ENCODE measurements at regions not wholly inside any gene's neighbourhood (a gene's known extent, or its start where the extent isn't known, plus 50 kb on each side); places are given as distances from the start of the nearest gene placed in this dataset.
A peak's percentile ranks its signal among the peaks of the same experiment; 100 is the strongest.
"Not testable (repeated sequence)": the region's sequence is repeated elsewhere in the genome, so short reads cannot be mapped to it uniquely, and the experiment has no call there.

- H3K4me3 Mint-ChIP-seq: peak overlapping the region; percentile 74 to 78
- no peaks in the 10 kb centered on the region for H3K9me3 Mint-ChIP-seq
- DNase-seq (no peak), ATAC-seq (replicated peaks) (no peak)
- H3K36me3 Mint-ChIP-seq: no peaks in the 10 kb centered on the region
- H3K27ac Mint-ChIP-seq: peak overlapping the region; percentile 60
- peaks cover 5 to 12% of the 10 kb centered on the region in 2 donors for H3K4me1 Mint-ChIP-seq
- H3K27me3 Mint-ChIP-seq: peaks cover 38 to 45% of the 10 kb centered on the region in 2 donors
These were observed 49.9 kb upstream of the WNT7B start for GRCh38 chr22:46026899-46027210.

DNA sequence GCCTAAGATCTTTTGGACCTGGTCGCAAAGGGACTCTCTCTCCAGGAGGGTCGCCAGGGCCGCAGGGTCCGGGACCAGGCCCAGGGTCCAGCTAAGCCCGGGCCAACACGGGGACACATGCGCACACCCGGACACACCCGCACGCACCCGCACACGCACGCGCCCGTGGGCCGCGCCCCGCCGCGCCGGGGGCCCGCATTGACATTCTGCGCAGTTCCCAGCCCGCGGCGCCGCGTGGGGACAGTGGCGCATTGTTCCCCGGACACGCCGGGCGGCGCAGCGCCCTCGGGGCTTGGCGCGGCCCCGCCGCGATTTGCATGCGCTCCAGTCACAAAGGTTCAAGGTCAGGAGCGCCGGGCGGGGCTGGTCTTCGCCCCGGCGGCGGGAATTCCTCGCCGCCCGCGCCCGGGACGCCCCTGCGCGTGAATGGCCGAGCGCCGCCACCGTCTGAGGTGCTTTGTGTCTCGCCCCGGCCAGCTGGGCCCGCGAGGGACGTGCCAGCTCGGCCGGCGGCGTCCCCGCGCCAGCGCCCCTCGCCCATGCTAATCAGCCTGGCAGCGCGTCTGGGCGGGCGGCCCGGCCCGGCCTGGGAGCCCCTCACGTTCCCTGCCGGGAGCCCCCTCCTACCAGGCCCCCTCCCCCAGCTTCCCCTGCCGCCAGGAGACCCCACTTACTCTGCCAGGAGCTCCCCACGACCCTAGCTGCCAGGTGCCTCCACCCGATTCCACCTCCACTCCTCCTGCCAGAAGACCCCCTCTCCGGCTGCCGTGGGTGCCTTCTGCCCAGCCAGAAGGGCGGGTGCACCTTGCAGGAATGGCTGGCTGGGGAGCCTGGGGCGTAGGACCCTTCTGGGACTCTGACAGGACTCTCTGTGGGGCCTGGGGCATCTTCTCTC lies 50.5 kb upstream of the WNT7B start:
- Mint-ChIP-seq H3K27me3 (peaks cover 38 to 45% of the 10 kb centered on the region in 2 donors), H3K27ac (no peak overlapping the region), H3K4me3 (peak overlapping the region; percentile 76 to 79), H3K36me3 (no peaks in the 10 kb centered on the region), H3K4me1 (peaks cover 5 to 12% of the 10 kb centered on the region in 2 donors), H3K9me3 (no peaks in the 10 kb centered on the region)
- no peak for DNase-seq
- peak; percentile 54 to 73 for ATAC-seq (replicated peaks)

GRCh38 chr22:46028106-46028991 lies 51.4 kb upstream of the WNT7B start:
- peaks cover 38 to 40% of the 10 kb centered on the region in 2 donors for H3K27me3 Mint-ChIP-seq
- no peaks in the 10 kb centered on the region for H3K9me3 Mint-ChIP-seq
- H3K36me3 Mint-ChIP-seq: no peaks in the 10 kb centered on the region
- no peak for ATAC-seq (replicated peaks)
- H3K4me3 Mint-ChIP-seq: peak overlapping the region; percentile 76 to 79
- no peak for DNase-seq
- H3K27ac Mint-ChIP-seq: no peak overlapping the region
- H3K4me1 Mint-ChIP-seq: peaks cover 5 to 12% of the 10 kb centered on the region in 2 donors

DNA sequence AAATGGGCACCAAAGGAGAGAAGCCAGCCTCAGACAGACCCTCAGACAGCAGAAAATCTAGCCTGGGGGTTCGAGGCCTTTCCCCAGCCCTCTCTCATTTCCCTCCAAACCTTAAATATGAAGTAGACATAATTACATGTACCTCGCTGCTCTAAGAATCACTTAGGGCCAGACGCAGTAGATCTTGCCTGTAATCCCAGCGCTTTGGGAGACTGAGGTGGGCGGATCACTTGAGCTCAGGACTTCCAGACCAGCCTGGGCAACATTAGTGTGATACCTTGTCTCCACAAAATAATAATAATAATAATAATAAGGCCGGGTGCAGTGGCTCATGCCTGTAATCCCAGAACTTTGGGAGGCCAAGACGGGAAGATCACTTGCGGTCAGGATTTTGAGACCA lies 52.1 kb upstream of the WNT7B start:
- H3K27ac Mint-ChIP-seq: no peak overlapping the region
- peaks cover 5 to 12% of the 10 kb centered on the region in 2 donors for H3K4me1 Mint-ChIP-seq
- no peak for ATAC-seq (replicated peaks)
- no peaks in the 10 kb centered on the region for H3K36me3 Mint-ChIP-seq
- no peaks in the 10 kb centered on the region for H3K9me3 Mint-ChIP-seq
- peaks cover 38 to 39% of the 10 kb centered on the region in 2 donors for H3K27me3 Mint-ChIP-seq
- DNase-seq: no peak
- no peak overlapping the region for H3K4me3 Mint-ChIP-seq

DNA sequence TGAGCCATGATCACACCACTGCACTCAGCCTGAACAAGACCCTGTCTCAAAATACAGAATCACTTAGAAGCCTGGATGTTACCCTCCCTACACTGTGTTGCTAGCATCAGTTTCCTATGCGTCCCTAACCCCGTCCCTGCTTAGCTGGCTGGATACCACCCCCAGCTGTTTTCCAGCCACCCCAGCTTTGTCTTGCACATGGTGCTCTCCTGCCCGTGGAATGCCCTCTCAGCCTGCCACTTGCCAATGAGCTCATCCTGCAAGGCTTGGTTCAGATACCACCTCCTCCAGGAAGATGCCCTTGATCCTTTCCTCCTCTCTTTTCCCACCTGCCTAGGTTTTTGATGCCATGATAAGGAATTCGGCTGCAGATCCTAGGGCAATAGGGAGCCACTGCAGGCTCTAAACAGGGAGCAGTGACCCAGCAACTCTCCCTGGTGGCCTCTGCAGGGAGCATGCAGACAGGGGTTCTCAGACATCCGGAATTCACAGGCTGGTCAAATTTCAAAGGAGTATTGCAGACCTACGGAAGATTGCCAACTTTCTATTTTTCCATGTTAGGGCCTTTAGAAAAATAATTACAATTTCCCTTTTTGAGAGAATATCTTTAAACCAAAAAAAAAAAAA lies 52.7 kb upstream of the WNT7B start:
- Mint-ChIP-seq H3K27me3 (peaks cover 32 to 33% of the 10 kb centered on the region in 2 donors), H3K9me3 (no peaks in the 10 kb centered on the region), H3K4me1 (peaks cover 5 to 12% of the 10 kb centered on the region in 2 donors), H3K27ac (no peak overlapping the region), H3K36me3 (no peaks in the 10 kb centered on the region), H3K4me3 (no peak overlapping the region)
- no peak for ATAC-seq (replicated peaks)
- DNase-seq: no peak

DNA sequence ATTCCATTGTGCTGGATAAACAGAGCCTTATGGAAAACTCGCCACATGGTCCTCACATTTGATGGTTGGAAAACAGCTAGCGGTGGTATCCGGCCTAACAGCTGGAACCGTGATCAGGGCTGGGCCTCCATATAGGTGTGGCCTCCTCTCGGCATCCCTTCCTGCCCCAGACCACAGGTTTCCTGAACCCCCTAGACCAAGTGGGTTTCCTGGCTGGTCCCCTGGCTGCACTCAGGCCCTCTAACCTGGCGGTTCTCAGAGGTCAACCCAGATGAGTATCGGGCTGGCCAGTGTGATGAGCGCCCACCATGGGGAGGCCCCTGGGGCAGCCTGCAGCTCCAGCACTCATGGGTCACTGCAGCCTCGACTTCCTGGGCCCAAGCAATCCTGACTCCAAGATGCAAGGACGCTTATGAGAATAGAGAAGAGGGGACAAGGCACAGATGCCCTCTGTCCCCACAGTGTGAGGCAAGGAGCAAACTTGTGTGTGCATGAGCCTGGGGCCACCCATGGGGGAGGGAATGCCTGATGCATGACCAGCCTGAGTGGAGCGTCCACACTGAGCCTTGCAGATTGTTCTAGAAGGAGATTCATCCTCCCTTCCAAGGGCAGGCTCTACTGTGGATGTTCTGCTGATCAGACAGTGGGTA lies 53.4 kb upstream of the WNT7B start:
- Mint-ChIP-seq H3K4me3 (no peak overlapping the region), H3K36me3 (no peaks in the 10 kb centered on the region), H3K27ac (no peak overlapping the region)

GRCh38 chr22:46031066-46031465 lies 54.1 kb upstream of the WNT7B start:
- Mint-ChIP-seq H3K4me3 (no peak overlapping the region), H3K9me3 (no peaks in the 10 kb centered on the region), H3K27me3 (peaks cover 18 to 19% of the 10 kb centered on the region in 2 donors), H3K4me1 (peaks cover 5 to 12% of the 10 kb centered on the region in 2 donors), H3K36me3 (no peaks in the 10 kb centered on the region), H3K27ac (no peak overlapping the region)
- ATAC-seq (replicated peaks): no peak
- no peak for DNase-seq

More for the DNA sequence above, 53.4 kb upstream of the WNT7B start:
- DNase-seq: no peak
- H3K27me3 Mint-ChIP-seq: peaks cover 25 to 26% of the 10 kb centered on the region in 2 donors
- H3K9me3 Mint-ChIP-seq: no peaks in the 10 kb centered on the region
- no peak for ATAC-seq (replicated peaks)
- peaks cover 5 to 12% of the 10 kb centered on the region in 2 donors for H3K4me1 Mint-ChIP-seq

- no peak for DNase-seq
- ATAC-seq (replicated peaks): no peak
- no peak overlapping the region for H3K4me3 Mint-ChIP-seq
- H3K27ac Mint-ChIP-seq: no peak overlapping the region
- peaks cover 13 to 14% of the 10 kb centered on the region in 2 donors for H3K27me3 Mint-ChIP-seq
- no peaks in the 10 kb centered on the region for H3K9me3 Mint-ChIP-seq
- H3K36me3 Mint-ChIP-seq: no peaks in the 10 kb centered on the region
- H3K4me1 Mint-ChIP-seq: peaks cover 5 to 12% of the 10 kb centered on the region in 2 donors
These were observed 54.6 kb upstream of the WNT7B start for GRCh38 chr22:46031557-46031956.

- H3K4me1 Mint-ChIP-seq: peaks cover 6 to 13% of the 10 kb centered on the region in 2 donors
- no peak overlapping the region for H3K4me3 Mint-ChIP-seq
- H3K9me3 Mint-ChIP-seq: no peaks in the 10 kb centered on the region
- H3K36me3 Mint-ChIP-seq: no peaks in the 10 kb centered on the region
- H3K27me3 Mint-ChIP-seq: peaks cover 7 to 9% of the 10 kb centered on the region in 2 donors
- no peak overlapping the region for H3K27ac Mint-ChIP-seq
- DNase-seq: no peak
- ATAC-seq (replicated peaks): no peak
These were observed 55.2 kb upstream of the WNT7B start for GRCh38 chr22:46031965-46032851.

GRCh38 chr22:46033256-46034200 lies 56.6 kb upstream of the WNT7B start:
- H3K4me3 Mint-ChIP-seq: no peak overlapping the region
- peaks cover 6 to 11% of the 10 kb centered on the region in 2 donors for H3K4me1 Mint-ChIP-seq
- no peak overlapping the region for H3K27ac Mint-ChIP-seq
- H3K27me3 Mint-ChIP-seq: no peaks in the 10 kb centered on the region
- ATAC-seq (replicated peaks): no peak
- no peak for DNase-seq
- no peaks in the 10 kb centered on the region for H3K9me3 Mint-ChIP-seq
- no peaks in the 10 kb centered on the region for H3K36me3 Mint-ChIP-seq

DNA sequence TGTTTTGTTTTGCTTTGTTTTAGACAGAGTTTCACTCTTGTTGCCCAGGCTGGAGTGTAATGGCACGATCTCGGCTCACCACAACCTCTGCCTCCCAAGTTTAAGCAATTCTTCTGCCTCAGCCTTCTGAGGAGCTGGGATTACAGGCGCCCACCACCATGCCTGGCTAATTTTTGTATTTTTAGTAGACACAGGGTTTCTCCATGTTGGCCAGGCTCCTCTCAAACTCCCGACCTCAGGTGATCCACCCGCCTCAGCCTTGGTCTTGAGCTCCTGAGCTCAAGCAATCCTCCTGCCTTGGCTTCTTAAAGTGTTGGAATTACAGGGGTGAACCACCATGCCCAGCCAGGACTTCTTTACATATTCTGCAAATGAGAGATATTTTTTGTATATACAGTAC lies 57.5 kb upstream of the WNT7B start:
- not testable (repeated sequence) for H3K27ac Mint-ChIP-seq, H3K27me3 Mint-ChIP-seq

GRCh38 chr22:46035380-46035741 lies 58.4 kb upstream of the WNT7B start:
- Mint-ChIP-seq H3K4me1 (peaks cover 7 to 11% of the 10 kb centered on the region in 2 donors), H3K27ac (no peak overlapping the region), H3K4me3 (peak overlapping the region; percentile 70 to 88), H3K36me3 (no peaks in the 10 kb centered on the region), H3K9me3 (no peaks in the 10 kb centered on the region), H3K27me3 (no peaks in the 10 kb centered on the region)
- no peak for ATAC-seq (replicated peaks)
- no peak for DNase-seq

More for the DNA sequence above, 57.5 kb upstream of the WNT7B start:
- not testable (repeated sequence) for ATAC-seq (replicated peaks); H3K4me3 Mint-ChIP-seq; H3K9me3 Mint-ChIP-seq; H3K36me3 Mint-ChIP-seq; DNase-seq
- H3K4me1 Mint-ChIP-seq: peaks cover 7 to 11% of the 10 kb centered on the region in 2 donors
